ENCODE measurements at regions not wholly inside any gene's neighbourhood (a gene's known extent, or its start where the extent isn't known, plus 50 kb on each side); places are given as distances from the start of the nearest gene placed in this dataset.

- in situ Hi-C loops (cut with HindIII; ENCODE audit: low pct_ligation_motif_present, low sequenced_read_pairs) = no loop called here
- H3K27me3 ChIP-seq (replicated peaks) = no peaks in the 10 kb centered on the region
- no peak overlapping the region for H3K27ac ChIP-seq
Observed at GRCh38 chr13:106117035-106117434, 418.4 kb downstream of the EFNB2 start.

GRCh38 chr13:106115081-106115480, 420.4 kb downstream of the EFNB2 start:
- H3K27ac ChIP-seq = no peak overlapping the region
- in situ Hi-C loops (cut with HindIII; ENCODE audit: low pct_ligation_motif_present, low sequenced_read_pairs) = no loop called here
- no peak for DNase-seq
- no peak for TF ChIP-seq CTCF (IDR thresholded peaks at IDR 0.05; ENCODE audit: low read depth, low read length, missing control alignments)
- no peak overlapping the region for H3K4me3 ChIP-seq (ENCODE audit: low read depth, low read length)
- H3K27me3 ChIP-seq (replicated peaks) = no peaks in the 10 kb centered on the region
- H3K36me3 ChIP-seq (replicated peaks) = no peaks in the 10 kb centered on the region

More at GRCh38 chr13:106117035-106117434, 418.4 kb downstream of the EFNB2 start:
- no peak for TF ChIP-seq CTCF (IDR thresholded peaks at IDR 0.05; ENCODE audit: low read depth, low read length, missing control alignments)
- no peak overlapping the region for H3K4me3 ChIP-seq (ENCODE audit: low read depth, low read length)
- DNase-seq = no peak
- no peaks in the 10 kb centered on the region for H3K36me3 ChIP-seq (replicated peaks)

GRCh38 chr13:106113796-106114195, 421.7 kb downstream of the EFNB2 start:
- no peaks in the 10 kb centered on the region for H3K27me3 ChIP-seq (replicated peaks)
- no peak for TF ChIP-seq CTCF (IDR thresholded peaks at IDR 0.05; ENCODE audit: low read depth, low read length, missing control alignments)
- in situ Hi-C loops (cut with HindIII; ENCODE audit: low pct_ligation_motif_present, low sequenced_read_pairs) = no loop called here
- H3K27ac ChIP-seq = no peak overlapping the region
- no peaks in the 10 kb centered on the region for H3K36me3 ChIP-seq (replicated peaks)
- DNase-seq = no peak
- H3K4me3 ChIP-seq (ENCODE audit: low read depth, low read length) = no peak overlapping the region

- Histone ChIP-seq H3K4me3 (ENCODE audit: low read depth, low read length) (no peak overlapping the region), H3K36me3 (replicated peaks) (no peaks in the 10 kb centered on the region), H3K27ac (no peak overlapping the region), H3K27me3 (replicated peaks) (no peaks in the 10 kb centered on the region)
- no peak for DNase-seq
- in situ Hi-C loops (cut with HindIII; ENCODE audit: low pct_ligation_motif_present, low sequenced_read_pairs) = no loop called here
- no peak for TF ChIP-seq CTCF (IDR thresholded peaks at IDR 0.05; ENCODE audit: low read depth, low read length, missing control alignments)
Observed at GRCh38 chr13:106112191-106112590, 423.3 kb downstream of the EFNB2 start.

- DNase-seq = no peak
- peak; percentile 20 for TF ChIP-seq CTCF (IDR thresholded peaks at IDR 0.05; ENCODE audit: low read depth, low read length, missing control alignments)
- Histone ChIP-seq H3K27ac (no peak overlapping the region), H3K4me3 (ENCODE audit: low read depth, low read length) (no peak overlapping the region), H3K36me3 (replicated peaks) (no peaks in the 10 kb centered on the region), H3K27me3 (replicated peaks) (no peaks in the 10 kb centered on the region)
- in situ Hi-C loops (cut with HindIII; ENCODE audit: low pct_ligation_motif_present, low sequenced_read_pairs) = no loop called here
Observed at GRCh38 chr13:106110241-106110855, 425.1 kb downstream of the EFNB2 start.

- Histone ChIP-seq H3K27me3 (replicated peaks) (no peaks in the 10 kb centered on the region), H3K27ac (peak overlapping the region; percentile 22), H3K36me3 (replicated peaks) (no peaks in the 10 kb centered on the region), H3K4me3 (ENCODE audit: low read depth, low read length) (no peak overlapping the region)
- TF ChIP-seq CTCF (IDR thresholded peaks at IDR 0.05; ENCODE audit: low read depth, low read length, missing control alignments) = no peak
- peak; percentile 59 for DNase-seq
- in situ Hi-C loops (cut with HindIII; ENCODE audit: low pct_ligation_motif_present, low sequenced_read_pairs) = no loop called here
Observed at GRCh38 chr13:106109391-106109791, 426.1 kb downstream of the EFNB2 start.

All from brain microvascular endothelial cell (primary cell).